HCT116 (cell line): ENCODE measurements at regions not wholly inside any gene's neighbourhood (a gene's known extent, or its start where the extent isn't known, plus 50 kb on each side); places are given as distances from the start of the nearest gene placed in this dataset.

ENCODE experiments used
- ATAC-seq: fragments of 200-7000 bp; cut with Tn5 transposase; 2 replicates; pipeline ENCODE4 v1.9.1; 2020; ENCODE audit warnings: mild to moderate bottlenecking, moderate library complexity
- BruUV-seq: library from RNA; stranded (reverse); fragments of 400-500 nt; replicated peaks from 2 replicates; lab custom pipeline; 2021; lab: Mats Ljungman, UMichigan
- CTCF ChIA-PET: fragments of 300-600 bp; sonication (Branson Sonifier 250); formaldehyde crosslinking; loops from one replicate; lab custom pipeline; 2021; ENCODE audit warnings: antibody characterized with exemption; lab: Charles Lee
- POLR2A ChIA-PET: fragments of 300-600, 350-600 bp; sonication (Branson Sonifier 250); formaldehyde crosslinking; loops from one replicate; lab custom pipeline; 2021; ENCODE audit warnings: antibody characterized with exemption; lab: Charles Lee
- RAD21 ChIA-PET, 2 experiments: fragments of 300-600 bp; sonication (Branson Sonifier 250); formaldehyde crosslinking; loops; one replicate each; lab custom pipeline; 2023; ENCODE audit warnings: low total read pairs in 2 of 2; ENCODE audit not compliant: uncharacterized antibody in 2 of 2, unreplicated experiment in 2 of 2, low non-redundant PET in 1 of 2; lab: Charles Lee
- DNase-seq: peaks from one replicate; pipeline ENCODE4 v3.0.0-alpha.2; 2010; ENCODE audit warnings: low read depth, low spot score
- H2AFZ ChIP-seq: fragments of 200-600 bp; shearing (Covaris generic), sonication (generic); 2 replicates; pipeline ENCODE4 v1.6.1; 2017; ENCODE audit warnings: low read depth, mixed run types, mixed read lengths, antibody characterized with exemption, low read length; ENCODE audit not compliant: poor library complexity, severe bottlenecking
- H3K27ac ChIP-seq: 2 replicates; pipeline ENCODE4 v1.5.1; 2012; ENCODE audit warnings: low read depth, low read length
- H3K27me3 ChIP-seq: fragments of 200-600 bp; sonication (generic); 2 replicates; pipeline ENCODE4 v1.6.1; 2016; ENCODE audit warnings: mixed run types, low read length, mixed read lengths; ENCODE audit not compliant: insufficient read depth
- H3K36me3 ChIP-seq, 2 experiments: fragments of 200-500 bp in 1 of 2; fragments of 200-600 bp in 1 of 2; sonication (Bioruptor generic) in 1 of 2; sonication (generic) in 1 of 2; 2 replicates each; pipeline versions ENCODE4 v1.5.1 to v1.6.1; 2014 to 2016; ENCODE audit warnings: low read length in 2 of 2, inconsistent platforms in 1 of 2, mixed read lengths in 1 of 2, mixed run types in 1 of 2; ENCODE audit not compliant: insufficient read depth in 2 of 2, control insufficient read depth in 1 of 2
- H3K4me1 ChIP-seq, 2 experiments: fragments of 200-600 bp in 1 of 2; sonication (generic) in 1 of 2; 2 replicates each; pipeline versions ENCODE4 v1.5.1 to v1.6.1; 2012 to 2017; ENCODE audit warnings: low read length in 2 of 2, inconsistent platforms in 1 of 2, mild to moderate bottlenecking in 1 of 2, mixed read lengths in 1 of 2, mixed run types in 1 of 2, moderate library complexity in 1 of 2; ENCODE audit not compliant: insufficient read depth in 2 of 2, control insufficient read depth in 1 of 2
- H3K4me2 ChIP-seq: fragments of 200-600 bp; sonication (generic); 2 replicates; pipeline ENCODE4 v1.6.1; 2017; ENCODE audit warnings: mixed run types, low read length, mixed read lengths
- H3K4me3 ChIP-seq, 2 experiments: fragments of 200-600 bp in 1 of 2; sonication (generic) in 1 of 2; replicated peaks in 1 of 2; 2 replicates each; pipeline ENCODE4 v1.5.1; 2011 to 2016; ENCODE audit warnings: low read length in 2 of 2, control low read depth in 1 of 2, low read depth in 1 of 2, mild to moderate bottlenecking in 1 of 2, mixed read lengths in 1 of 2, mixed run types in 1 of 2
- H3K79me2 ChIP-seq: fragments of 200-600 bp; sonication (generic); 2 replicates; pipeline ENCODE4 v1.6.1; 2017; ENCODE audit warnings: mild to moderate bottlenecking, mixed run types, low read length, moderate library complexity, mixed read lengths; ENCODE audit not compliant: insufficient read depth
- H3K9ac ChIP-seq: fragments of 200-600 bp; sonication (generic); 2 replicates; pipeline ENCODE4 v1.6.1; 2016; ENCODE audit warnings: low read length, mixed read lengths
- H3K9me2 ChIP-seq: fragments of 200-600 bp; sonication (generic), shearing (Covaris generic); 2 replicates; pipeline ENCODE4 v1.6.1; 2017; ENCODE audit warnings: mixed run types, mild to moderate bottlenecking, moderate library complexity; ENCODE audit not compliant: insufficient read depth
- H3K9me3 ChIP-seq, 2 experiments: fragments of 200-500 bp in 1 of 2; fragments of 200-600 bp in 1 of 2; sonication (Bioruptor generic) in 1 of 2; sonication (generic) in 1 of 2; 2 replicates each; pipeline ENCODE4 v1.6.1; 2014 to 2017; ENCODE audit warnings: low read length in 2 of 2, mixed read lengths in 2 of 2, inconsistent platforms in 1 of 2, low read depth in 1 of 2, mild to moderate bottlenecking in 1 of 2, mixed run types in 1 of 2, moderate library complexity in 1 of 2; ENCODE audit not compliant: control insufficient read depth in 1 of 2, insufficient read depth in 1 of 2
- H4K20me1 ChIP-seq: fragments of 200-600 bp; sonication (generic), shearing (Covaris generic); 2 replicates; pipeline ENCODE4 v1.6.1; 2017; ENCODE audit warnings: mixed run types, mild to moderate bottlenecking, moderate library complexity; ENCODE audit not compliant: insufficient read depth
- CBX3 ChIP-seq: IDR thresholded peaks from 2 replicates; pipeline ENCODE4 v1.6.1; 2012; ENCODE audit warnings: low read depth
- CEBPB ChIP-seq: IDR thresholded peaks from 2 replicates; pipeline ENCODE4 v1.6.1; 2012; ENCODE audit warnings: low read depth
- EGR1 ChIP-seq: IDR thresholded peaks from 2 replicates; pipeline ENCODE4 v1.6.1; 2012; ENCODE audit warnings: low read depth
- ELF1 ChIP-seq: IDR thresholded peaks from 2 replicates; pipeline ENCODE4 v1.6.1; 2012; ENCODE audit warnings: low read depth, borderline replicate concordance
- EZH2 ChIP-seq: fragments of 200-600 bp; sonication (generic); IDR thresholded peaks from 2 replicates; pipeline ENCODE4 v1.6.1; 2017; ENCODE audit warnings: antibody characterized with exemption, mixed run types
- EZH2phosphoT487 ChIP-seq: fragments of 200-600 bp; IDR thresholded peaks from 2 replicates; pipeline ENCODE4 v1.6.1; 2018; ENCODE audit warnings: antibody characterized with exemption, borderline replicate concordance
- JUND ChIP-seq: IDR thresholded peaks from 2 replicates; pipeline ENCODE4 v1.6.1; 2012
- POLR2A ChIP-seq: IDR thresholded peaks from 2 replicates; pipeline ENCODE4 v1.7.0; 2011; ENCODE audit warnings: borderline replicate concordance; ENCODE audit not compliant: insufficient read depth, insufficient read length; ENCODE audit errors: extremely low read depth
- POLR2AphosphoS5 ChIP-seq: IDR thresholded peaks from 2 replicates; pipeline ENCODE4 v1.6.1; 2011; ENCODE audit warnings: mild to moderate bottlenecking, low read depth, low read length, moderate library complexity
- REST ChIP-seq: IDR thresholded peaks from 2 replicates; pipeline ENCODE4 v1.6.1; 2012; ENCODE audit warnings: low read depth
- SIN3A ChIP-seq: IDR thresholded peaks from 2 replicates; pipeline ENCODE4 v1.6.1; 2012; ENCODE audit warnings: low read depth
- SP1 ChIP-seq: IDR thresholded peaks from 2 replicates; pipeline ENCODE4 v1.6.1; 2012; ENCODE audit warnings: low read depth
- SRF ChIP-seq: IDR thresholded peaks from 2 replicates; pipeline ENCODE4 v1.6.1; 2012; ENCODE audit warnings: low read depth
- TCF7L2 ChIP-seq: IDR thresholded peaks from 2 replicates; pipeline ENCODE4 v1.7.0; 2011; ENCODE audit warnings: borderline replicate concordance, inconsistent platforms; ENCODE audit not compliant: insufficient read depth, insufficient read length; ENCODE audit errors: extremely low read depth
- ZBTB33 ChIP-seq: IDR thresholded peaks from 2 replicates; pipeline ENCODE4 v1.6.1; 2011; ENCODE audit warnings: mild to moderate bottlenecking, low read length, moderate library complexity; ENCODE audit not compliant: insufficient replicate concordance; ENCODE audit errors: extremely low read depth
- ZFX ChIP-seq: fragments of 450-650 bp; IDR thresholded peaks from 2 replicates; pipeline ENCODE4 v1.6.1; 2017
- ZNF274 ChIP-seq: fragments of 200-500 bp; sonication (Bioruptor generic); IDR thresholded peaks from 2 replicates; pipeline ENCODE4 v1.6.1; 2014; ENCODE audit warnings: mild to moderate bottlenecking, low read depth, low read length, inconsistent platforms
- intact Hi-C: fragments of 100-400 bp; cut with micrococcal nuclease; formaldehyde crosslinking; loops from 2 replicates; pipeline ENCODE4 v1.10.0; 2022
- TF ChIP-seq, protein P1 (sequence below), 3 experiments: fragments of 200-600 bp in 1 of 3; sonication (generic) in 1 of 3; IDR thresholded peaks in 2 of 3; conservative IDR thresholded peaks in 1 of 3; 2 replicates each; pipeline ENCODE4 v1.5.1; 2012 to 2017; ENCODE audit warnings: low read depth in 2 of 3, low read length in 2 of 3, antibody characterized with exemption in 1 of 3, borderline replicate concordance in 1 of 3, control low read depth in 1 of 3, mild to moderate bottlenecking in 1 of 3, mixed read lengths in 1 of 3, mixed run types in 1 of 3, moderate library complexity in 1 of 3; ENCODE audit not compliant: insufficient read depth in 1 of 3
- TF ChIP-seq, protein P2 (sequence below): IDR thresholded peaks from 2 replicates; pipeline ENCODE4 v1.6.1; 2012

GRCh38 chr4:163609019-163609418 lies 114.5 kb downstream of the TMA16 start (continued):
- TF ChIP-seq POLR2AphosphoS5 (no peak), CBX3 (no peak), POLR2A (no peak), SIN3A (no peak), EGR1 (no peak), CEBPB (no peak), EZH2 (no peak), EZH2phosphoT487 (no peak), SP1 (no peak), SRF (no peak), TCF7L2 (no peak)

DNA sequence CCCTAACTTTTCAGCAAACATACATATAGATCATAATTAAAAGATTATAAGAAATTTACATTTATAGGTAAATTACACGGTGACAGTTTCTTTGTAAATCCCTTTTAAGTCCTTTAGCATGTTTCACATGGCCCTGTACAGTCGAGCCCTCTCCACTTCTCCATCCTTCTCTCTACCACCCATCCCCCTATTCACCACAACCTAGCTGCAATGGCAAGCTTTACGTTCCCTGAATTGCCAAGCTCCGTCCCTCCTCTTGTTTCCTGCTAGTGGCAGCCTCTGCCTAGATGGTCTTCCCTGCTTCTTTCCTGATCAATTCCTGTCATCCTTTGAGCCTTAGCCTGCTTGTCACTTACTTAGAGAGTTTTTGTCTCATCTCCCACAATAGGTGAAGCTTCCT lies 116.2 kb downstream of the TMA16 start:
- ChIA-PET POLR2A (no interaction called here), CTCF (no interaction called here), RAD21 (no interaction called here)
- ATAC-seq (no peak), DNase-seq (no peak)
- Histone ChIP-seq H3K4me1 (no peaks in the 10 kb centered on the region), H3K9me3 (no peaks in the 10 kb centered on the region), H3K27ac (no peak overlapping the region), H3K36me3 (no peaks in the 10 kb centered on the region), H3K4me3 (no peak overlapping the region), H3K79me2 (no peaks in the 10 kb centered on the region), H3K9me2 (no peaks in the 10 kb centered on the region), H3K9ac (no peak overlapping the region), H4K20me1 (no peaks in the 10 kb centered on the region), H2AFZ (no peak overlapping the region), H3K27me3 (no peaks in the 10 kb centered on the region), H3K4me2 (no peak overlapping the region)
- intact Hi-C loops, result no loop called here
- no TSS peak for BruUV-seq
- TF ChIP-seq ZFX, result no peak
- no peak for TF ChIP-seq SP1
- no peak for TF ChIP-seq EGR1
- TF ChIP-seq POLR2A, result no peak
- no peak for TF ChIP-seq REST
- TF ChIP-seq ELF1, result no peak
- TF ChIP-seq EZH2phosphoT487, result no peak
- TF ChIP-seq SIN3A, result no peak
- no peak for TF ChIP-seq ZBTB33
- TF ChIP-seq ZNF274, result no peak
- TF ChIP-seq CEBPB, result no peak
- no peak for TF ChIP-seq JUND
- TF ChIP-seq, protein P1, sequence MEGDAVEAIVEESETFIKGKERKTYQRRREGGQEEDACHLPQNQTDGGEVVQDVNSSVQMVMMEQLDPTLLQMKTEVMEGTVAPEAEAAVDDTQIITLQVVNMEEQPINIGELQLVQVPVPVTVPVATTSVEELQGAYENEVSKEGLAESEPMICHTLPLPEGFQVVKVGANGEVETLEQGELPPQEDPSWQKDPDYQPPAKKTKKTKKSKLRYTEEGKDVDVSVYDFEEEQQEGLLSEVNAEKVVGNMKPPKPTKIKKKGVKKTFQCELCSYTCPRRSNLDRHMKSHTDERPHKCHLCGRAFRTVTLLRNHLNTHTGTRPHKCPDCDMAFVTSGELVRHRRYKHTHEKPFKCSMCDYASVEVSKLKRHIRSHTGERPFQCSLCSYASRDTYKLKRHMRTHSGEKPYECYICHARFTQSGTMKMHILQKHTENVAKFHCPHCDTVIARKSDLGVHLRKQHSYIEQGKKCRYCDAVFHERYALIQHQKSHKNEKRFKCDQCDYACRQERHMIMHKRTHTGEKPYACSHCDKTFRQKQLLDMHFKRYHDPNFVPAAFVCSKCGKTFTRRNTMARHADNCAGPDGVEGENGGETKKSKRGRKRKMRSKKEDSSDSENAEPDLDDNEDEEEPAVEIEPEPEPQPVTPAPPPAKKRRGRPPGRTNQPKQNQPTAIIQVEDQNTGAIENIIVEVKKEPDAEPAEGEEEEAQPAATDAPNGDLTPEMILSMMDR (IDR thresholded peaks at IDR 0.05 in 2 of 3, conservative IDR thresholded peaks at IDR 0.05 in 1 of 3; ENCODE audit: borderline replicate concordance in 1 of 3, insufficient read depth in 1 of 3, low read depth in 2 of 3, low read length in 2 of 3), result no peak
- TF ChIP-seq, protein P2, sequence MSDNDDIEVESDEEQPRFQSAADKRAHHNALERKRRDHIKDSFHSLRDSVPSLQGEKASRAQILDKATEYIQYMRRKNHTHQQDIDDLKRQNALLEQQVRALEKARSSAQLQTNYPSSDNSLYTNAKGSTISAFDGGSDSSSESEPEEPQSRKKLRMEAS, result no peak
- no peak for TF ChIP-seq EZH2
